ENCODE measurements at regions not wholly inside any gene's neighbourhood (a gene's known extent, or its start where the extent isn't known, plus 50 kb on each side); places are given as distances from the start of the nearest gene placed in this dataset.

GRCh38 chr9:107756091-107756490 lies 266.5 kb upstream of the KLF4 start:
- H3K36me3 ChIP-seq: no peaks in the 10 kb centered on the region
- 80% methylated on average over 1 of the region's 1 CpG for WGBS (ENCODE audit: insufficient coverage, low coverage, low lambda C conversion rate, missing lambda C conversion rate)
- no peaks in the 10 kb centered on the region for H3K9me3 ChIP-seq
- no peak for ATAC-seq
- DNase-seq: no peak
- no peak overlapping the region for H3K27ac ChIP-seq
- TF ChIP-seq POLR2A (IDR thresholded peaks at IDR 0.05): no peak
- TF ChIP-seq CTCF (IDR thresholded peaks at IDR 0.05): no peak
- H3K4me3 ChIP-seq: no peak overlapping the region
- H3K4me1 ChIP-seq: peaks cover 0 to 16% (median 8%) of the 10 kb centered on the region in 4 donors
- intact Hi-C loops (cut with DNase I): no loop called here
- no peaks in the 10 kb centered on the region for H3K27me3 ChIP-seq

DNA sequence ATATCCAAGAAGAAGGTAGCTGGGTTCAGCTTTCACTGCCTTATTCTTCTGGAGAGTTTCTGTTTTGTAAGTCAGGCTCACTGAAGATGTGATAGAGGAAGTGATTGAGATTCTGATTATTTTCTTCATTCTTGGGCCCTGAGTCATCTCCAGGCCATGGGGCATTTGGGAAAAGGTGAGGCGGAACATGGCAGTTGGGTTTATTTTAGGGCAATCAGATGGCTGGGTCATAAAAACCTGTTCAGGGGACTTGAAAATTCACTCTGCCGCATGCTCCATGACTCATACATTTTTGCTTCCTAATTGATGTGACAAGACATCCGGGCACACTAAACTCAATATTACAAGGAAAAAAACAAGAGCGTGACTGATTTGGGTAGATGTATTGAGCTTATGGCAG lies 265.7 kb upstream of the KLF4 start:
- no peaks in the 10 kb centered on the region for H3K9me3 ChIP-seq
- ATAC-seq: peak in 1 of 4 donors; percentile 23
- no peak overlapping the region for H3K27ac ChIP-seq
- H3K4me3 ChIP-seq: no peak overlapping the region
- intact Hi-C loops (cut with DNase I): no loop called here
- no peak for DNase-seq
- WGBS (ENCODE audit: insufficient coverage, low coverage, low lambda C conversion rate, missing lambda C conversion rate): 37% methylated on average over 4 of the region's 4 CpGs
- H3K36me3 ChIP-seq: no peaks in the 10 kb centered on the region
- H3K27me3 ChIP-seq: no peaks in the 10 kb centered on the region
- TF ChIP-seq POLR2A (IDR thresholded peaks at IDR 0.05) (no peak), CTCF (IDR thresholded peaks at IDR 0.05) (no peak)
- H3K4me1 ChIP-seq: peaks cover 0 to 22% (median 8%) of the 10 kb centered on the region in 4 donors

DNA sequence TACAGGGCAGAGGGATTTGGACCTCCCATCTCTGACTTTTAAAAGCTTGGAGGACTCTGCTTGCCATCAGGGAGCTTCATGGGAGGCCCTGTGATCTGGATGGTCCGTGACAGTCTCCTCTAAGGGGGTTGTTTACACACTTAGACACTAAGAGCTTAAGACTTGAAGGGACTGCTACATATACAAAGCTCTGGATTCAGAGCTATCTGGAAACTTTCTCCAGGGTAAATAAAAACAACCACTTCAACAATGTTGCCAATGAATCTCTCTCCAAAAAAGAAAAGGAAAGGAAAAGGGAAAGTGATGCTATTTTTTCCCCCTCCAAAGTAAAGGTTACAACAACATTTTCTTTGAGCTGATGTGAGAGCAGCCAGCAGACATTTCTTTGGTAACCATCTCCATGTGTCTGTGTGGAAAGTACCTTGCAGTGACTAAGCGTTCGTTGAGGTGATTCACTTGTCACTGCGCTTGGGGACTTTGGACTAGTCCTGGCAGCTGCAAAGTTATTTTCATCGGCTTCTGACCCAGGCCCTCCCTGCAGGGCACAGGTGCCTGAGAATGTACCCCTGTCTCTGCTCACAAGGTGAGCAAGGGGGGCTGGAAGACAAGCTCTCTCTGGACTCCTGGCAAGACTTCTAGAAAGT lies 262.1 kb upstream of the KLF4 start:
- Histone ChIP-seq H3K36me3 (no peaks in the 10 kb centered on the region), H3K4me1 (peaks cover 0 to 34% (median 11%) of the 10 kb centered on the region in 4 donors), H3K4me3 (no peak overlapping the region), H3K9me3 (no peaks in the 10 kb centered on the region), H3K27me3 (no peaks in the 10 kb centered on the region), H3K27ac (peak overlapping the region; percentile 61 to 68 (median 62))
- peak; percentile 44 for TF ChIP-seq POLR2A (IDR thresholded peaks at IDR 0.05)
- TF ChIP-seq CTCF (IDR thresholded peaks at IDR 0.05): no peak
- intact Hi-C loops (cut with DNase I): no loop called here
- WGBS (ENCODE audit: insufficient coverage, low coverage, low lambda C conversion rate, missing lambda C conversion rate): 22% methylated on average over 5 of the region's 5 CpGs
- DNase-seq (peak in 2 of 3 donors; percentile 61 to 66), ATAC-seq (peak; percentile 71 to 82 (median 78))

- Histone ChIP-seq H3K4me3 (no peak overlapping the region), H3K36me3 (no peaks in the 10 kb centered on the region), H3K27ac (peak overlapping the region; percentile 62 to 70 (median 68)), H3K4me1 (peaks cover 0 to 34% (median 11%) of the 10 kb centered on the region in 4 donors), H3K9me3 (no peaks in the 10 kb centered on the region), H3K27me3 (no peaks in the 10 kb centered on the region)
- peak; percentile 77 to 80 (median 78) for DNase-seq
- ATAC-seq: peak; percentile 61 to 77 (median 68)
- intact Hi-C loops (cut with DNase I): no loop called here
- 11% methylated on average over 7 of the region's 8 CpGs for WGBS (ENCODE audit: insufficient coverage, low coverage, low lambda C conversion rate, missing lambda C conversion rate)
- no peak for TF ChIP-seq CTCF (IDR thresholded peaks at IDR 0.05)
- TF ChIP-seq POLR2A (IDR thresholded peaks at IDR 0.05): peak; percentile 51
Observed at GRCh38 chr9:107750741-107751566, 261.4 kb upstream of the KLF4 start.

Measured in right lobe of liver (tissue), 6 donors.